Testis (tissue), 2 donors: ENCODE measurements at regions not wholly inside any gene's neighbourhood (a gene's known extent, or its start where the extent isn't known, plus 50 kb on each side); places are given as distances from the start of the nearest gene placed in this dataset.

Source experiments
- DNase-seq: peaks from one replicate; pipeline ENCODE4 v3.0.0-alpha.2; 2019
- H3K27ac ChIP-seq, 2 donors: fragments of 200-600 bp; sonication (generic); one replicate each; pipeline ENCODE4 v1.5.1; 2019
- H3K27me3 ChIP-seq: fragments of 200-600 bp; sonication (generic); one replicate; pipeline ENCODE4 v1.5.1; 2019
- H3K36me3 ChIP-seq: fragments of 200-600 bp; sonication (generic); one replicate; pipeline ENCODE4 v1.5.1; 2017; ENCODE audit warnings: low read depth; ENCODE audit errors: missing control alignments
- H3K4me1 ChIP-seq: fragments of 200-600 bp; sonication (generic); one replicate; pipeline ENCODE4 v1.5.1; 2019
- H3K4me3 ChIP-seq, 2 donors: fragments of 200-600 bp; sonication (generic); one replicate each; pipeline ENCODE4 v1.5.1; 2017 to 2019
- H3K9me3 ChIP-seq: fragments of 200-600 bp; sonication (generic); one replicate; pipeline ENCODE4 v1.5.1; 2017
- CTCF ChIP-seq, 3 experiments: fragments of 450-650 bp in 2 of 3; fragments of 200-600 bp in 1 of 3; sonication (generic) in 1 of 3; IDR thresholded peaks; one replicate each; pipeline ENCODE4 v1.5.1; 2016 to 2019; ENCODE audit warnings: antibody characterized with exemption in 3 of 3, mild to moderate bottlenecking in 2 of 3, moderate library complexity in 1 of 3
- POLR2A ChIP-seq: fragments of 450-650 bp; IDR thresholded peaks from one replicate; pipeline ENCODE4 v1.6.1; 2017; ENCODE audit warnings: antibody characterized with exemption, mild to moderate bottlenecking, moderate library complexity
- WGBS, 2 donors: methylation state at CpG; one replicate each; pipeline ENCODE4 v1.1.5; 2018; 5-methylcytosine and 5-hydroxymethylcytosine counted together
- intact Hi-C: fragments of 100-400 bp; cut with DNase I; formaldehyde crosslinking; loops from one replicate; pipeline ENCODE4 v1.15.1; 2023; ENCODE audit warnings: low total_unique reads

DNA sequence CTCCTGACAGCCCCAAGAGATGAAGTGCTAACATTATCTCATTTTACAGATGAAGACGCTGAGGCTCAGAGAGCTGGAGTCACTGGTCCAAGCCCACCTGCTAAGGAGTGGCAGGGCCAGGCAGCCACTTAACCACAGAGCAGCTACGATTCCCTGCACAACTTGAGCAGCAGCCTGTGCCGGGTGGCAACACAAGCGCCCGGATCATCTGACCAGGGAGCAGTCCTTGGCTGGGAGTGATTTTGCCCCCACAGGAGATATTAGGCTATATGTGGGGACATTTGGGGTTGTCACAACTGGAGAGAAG is 93.2 kb upstream of the PTPN1 start:
- intact Hi-C loops, result no loop called here
- TF ChIP-seq POLR2A (no peak), CTCF (IDR thresholded peaks at IDR 0.05) (no peak)
- Histone ChIP-seq H3K36me3 (no peaks in the 10 kb centered on the region), H3K4me1 (peaks cover 22% of the 10 kb centered on the region), H3K27me3 (no peaks in the 10 kb centered on the region), H3K9me3 (no peaks in the 10 kb centered on the region), H3K27ac (peak overlapping the region; percentile 92 to 97), H3K4me3 (no peak overlapping the region)
- DNase-seq, result no peak
- 80 to 87% methylated on average over 4 to 5 of the region's 5 CpGs for WGBS, 2 donors

- H3K27me3 ChIP-seq, result no peaks in the 10 kb centered on the region
- no peaks in the 10 kb centered on the region for H3K36me3 ChIP-seq
- no peak overlapping the region for H3K4me3 ChIP-seq
- WGBS, 2 donors, result 88 to 91% methylated on average over 6 of the region's 6 CpGs
- intact Hi-C loops, result no loop called here
- no peak for DNase-seq
- TF ChIP-seq CTCF (IDR thresholded peaks at IDR 0.05) (no peak), POLR2A (no peak)
- H3K27ac ChIP-seq, result peak overlapping the region in 1 of 2 donors; percentile 92
- H3K9me3 ChIP-seq, result no peaks in the 10 kb centered on the region
- H3K4me1 ChIP-seq, result peaks cover 20% of the 10 kb centered on the region
These were observed 92.5 kb upstream of the PTPN1 start for GRCh38 chr20:50417484-50418235.

DNA sequence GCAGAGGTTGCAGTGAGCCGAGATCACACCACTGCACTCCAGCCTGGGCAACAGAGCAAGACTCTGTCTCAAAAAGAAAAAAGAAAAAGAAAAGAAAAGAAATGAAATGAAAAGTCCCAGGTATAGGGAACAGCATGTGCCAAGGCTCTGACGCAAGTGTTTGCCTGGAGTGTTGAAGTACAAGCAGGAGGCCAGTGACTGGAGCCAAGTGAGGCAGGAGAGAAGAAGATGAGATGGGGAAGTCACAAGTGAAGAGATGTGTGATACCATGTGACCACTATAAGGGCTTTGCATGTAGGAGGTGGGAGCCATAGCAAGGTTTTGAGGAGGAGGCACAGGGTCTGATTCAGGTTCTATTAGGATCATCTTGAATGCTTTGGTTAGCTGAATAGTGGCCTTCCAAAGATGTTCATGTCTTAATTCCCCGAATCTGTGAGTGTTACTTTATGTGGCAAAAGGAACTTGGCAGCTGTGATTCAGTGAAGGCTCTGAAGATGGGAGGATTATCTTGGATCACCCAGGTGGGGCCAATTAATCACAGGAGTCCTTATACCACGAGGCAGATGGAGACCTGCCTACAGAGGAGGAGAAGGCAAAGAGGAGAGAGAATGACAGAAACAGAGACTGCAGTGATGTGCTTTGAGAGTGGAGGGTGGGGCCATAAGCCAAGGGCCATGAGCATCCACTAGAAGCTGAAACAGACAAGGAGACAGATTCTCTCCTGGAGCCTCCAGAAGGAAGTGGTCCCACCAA is 91.1 kb upstream of the PTPN1 start:
- H3K36me3 ChIP-seq, result no peaks in the 10 kb centered on the region
- H3K4me1 ChIP-seq, result peaks cover 20% of the 10 kb centered on the region
- intact Hi-C loops, result no loop called here
- H3K9me3 ChIP-seq, result no peaks in the 10 kb centered on the region
- H3K4me3 ChIP-seq, result no peak overlapping the region
- TF ChIP-seq CTCF (IDR thresholded peaks at IDR 0.05) (no peak), POLR2A (no peak)
- DNase-seq, result no peak
- H3K27me3 ChIP-seq, result no peaks in the 10 kb centered on the region
- WGBS, 2 donors, result 88 to 94% methylated on average over 4 of the region's 4 CpGs
- H3K27ac ChIP-seq, result no peak overlapping the region

- peaks cover 12% of the 10 kb centered on the region for H3K4me1 ChIP-seq
- 92 to 98% methylated on average over 5 to 7 of the region's 7 CpGs for WGBS, 2 donors
- intact Hi-C loops, result no loop called here
These were observed 89.8 kb upstream of the PTPN1 start for GRCh38 chr20:50420380-50420779.

More at GRCh38 chr20:50420380-50420779, 89.8 kb upstream of the PTPN1 start:
- Histone ChIP-seq H3K27ac (no peak overlapping the region), H3K27me3 (no peaks in the 10 kb centered on the region), H3K9me3 (no peaks in the 10 kb centered on the region), H3K4me3 (no peak overlapping the region), H3K36me3 (no peaks in the 10 kb centered on the region)
- TF ChIP-seq POLR2A (no peak), CTCF (IDR thresholded peaks at IDR 0.05) (no peak)
- no peak for DNase-seq
